Heart left ventricle (tissue), 16 donors: ENCODE measurements at regions not wholly inside any gene's neighbourhood (a gene's known extent, or its start where the extent isn't known, plus 50 kb on each side); places are given as distances from the start of the nearest gene placed in this dataset.

Source experiments
- ATAC-seq, 4 donors: fragments of 200-7000 bp; cut with Tn5 transposase; one replicate each; pipeline ENCODE4 v1.9.1; 2020 to 2022; ENCODE audit warnings: moderate library complexity in 4 of 4, mild to moderate bottlenecking in 3 of 4, moderate number of reproducible peaks in 1 of 4
- DNase-seq, 5 donors: peaks; one replicate each; pipeline ENCODE4 v3.0.0-alpha.2; 2020
- H3K27ac ChIP-seq, 12 donors: fragments of 200-600 bp; sonication (generic) in 4 of 12; one replicate each; pipeline versions ENCODE4 v1.5.0 to v1.8.0; 2016 to 2022; ENCODE audit warnings: mild to moderate bottlenecking in 2 of 12
- H3K27me3 ChIP-seq, 9 donors: fragments of 200-600 bp; sonication (generic) in 2 of 9; one replicate each; pipeline versions ENCODE4 v1.5.1 to v1.8.0; 2016 to 2022; ENCODE audit warnings: mild to moderate bottlenecking in 3 of 9
- H3K36me3 ChIP-seq, 9 donors: fragments of 200-600 bp; sonication (generic) in 2 of 9; one replicate each; pipeline versions ENCODE4 v1.5.0 to v1.8.0; 2018 to 2022; ENCODE audit warnings: mild to moderate bottlenecking in 2 of 9
- H3K4me1 ChIP-seq, 12 donors: fragments of 200-600 bp; sonication (generic) in 4 of 12; one replicate each; pipeline versions ENCODE4 v1.5.0 to v1.8.0; 2016 to 2022; ENCODE audit warnings: mild to moderate bottlenecking in 3 of 12
- H3K4me3 ChIP-seq, 12 donors: fragments of 200-600 bp; sonication (generic) in 4 of 12; one replicate each; pipeline versions ENCODE4 v1.5.0 to v1.8.0; 2017 to 2022; ENCODE audit warnings: mild to moderate bottlenecking in 9 of 12, moderate library complexity in 4 of 12
- H3K9me3 ChIP-seq, 12 donors: fragments of 200-600 bp; sonication (generic) in 4 of 12; one replicate each; pipeline versions ENCODE4 v1.5.0 to v1.8.0; 2016 to 2022; ENCODE audit warnings: mild to moderate bottlenecking in 1 of 12
- CTCF ChIP-seq, 12 donors: fragments of 200-600 bp; sonication (generic) in 4 of 12; IDR thresholded peaks; one replicate each; pipeline versions ENCODE4 v1.5.0 to v1.8.0; 2018 to 2022; ENCODE audit warnings: antibody characterized with exemption in 12 of 12, mild to moderate bottlenecking in 5 of 12
- POLR2A ChIP-seq, 2 donors: fragments of 450-650 bp; IDR thresholded peaks; one replicate each; pipeline ENCODE4 v1.6.1; 2017; ENCODE audit warnings: antibody characterized with exemption in 2 of 2, mild to moderate bottlenecking in 2 of 2, moderate library complexity in 2 of 2
- WGBS, 4 donors: extraction: QIAGEN DNeasy Blood & Tissue Kit in 2 of 4; methylation state at CpG; one replicate each; pipeline versions ENCODE4 v1.1.5 to v1.1.7; 2013 to 2018; 5-methylcytosine and 5-hydroxymethylcytosine counted together
- intact Hi-C, 10 donors: fragments of 100-400 bp; cut with DNase I; formaldehyde crosslinking; loops; one replicate each; pipeline versions ENCODE4 v1.11.1 to v1.14.2; 2022
- donor health status: ischemic (EF 13 %, LVEDD 7.1; RV severe dilation, severe dysfunction).
- donor health status: healthy with polysubstance abuse.
- donor health status: DM: no; HTN: yes; CAD: no.
- donor health status: DM: no; HTN: no; CAD: no.
- donor health status: ischemic (EF 25% LVEDD 6.9; RV normal size, moderate dysfunction).
- donor health status: ischemic (EF 25% LVEDD 5.7; RV mildly dilated, moderate dysfunction).
- donor health status: healthy.
- donor health status: DM: yes; HTN: yes; CAD: no.
- donor health status: ischemic (EF 35%, LVEDD 5.7; RV mildly dilated, moderate dysfunction).
- donor health status: nonischemic (EF 11% LVEDD 7.7; RV severe dilation, severe dysfunction).
- donor health status: DM: yes; HTN: yes; CAD: no.
- donor health status: PGD.
- donor health status: ischemic (EF 29% LVEDD 5.4; RV normal size, mild dysfunction).
- donor health status: nonischemic (EF 23%, LVEDD 6.1; RV moderate dilation, normal function).

GRCh38 chr3:181764544-181764943 lies 52.8 kb downstream of the SOX2 start:
- intact Hi-C loops = no loop called here
- Histone ChIP-seq H3K4me1 (no peaks in the 10 kb centered on the region), H3K9me3 (no peaks in the 10 kb centered on the region), H3K36me3 (no peaks in the 10 kb centered on the region), H3K27ac (no peak overlapping the region), H3K27me3 (peaks cover 0 to 13% (median 0%) of the 10 kb centered on the region in 9 donors), H3K4me3 (no peak overlapping the region)
- TF ChIP-seq POLR2A (IDR thresholded peaks at IDR 0.05) = no peak
- no peak for ATAC-seq
- WGBS, 4 donors = 82 to 83% (median 83%) methylated on average over 4 of the region's 4 CpGs
- DNase-seq = no peak

- DNase-seq (no peak), ATAC-seq (no peak)
- TF ChIP-seq POLR2A (IDR thresholded peaks at IDR 0.05) = no peak
- TF ChIP-seq CTCF (IDR thresholded peaks at IDR 0.05) = no peak
- 86 to 89% (median 89%) methylated on average over 5 of the region's 5 CpGs for WGBS, 4 donors
- Histone ChIP-seq H3K36me3 (no peaks in the 10 kb centered on the region), H3K27me3 (peaks cover 0 to 4% (median 0%) of the 10 kb centered on the region in 9 donors), H3K27ac (no peak overlapping the region), H3K4me1 (no peaks in the 10 kb centered on the region), H3K9me3 (no peaks in the 10 kb centered on the region), H3K4me3 (no peak overlapping the region)
- intact Hi-C loops = no loop called here
Observed at GRCh38 chr3:181770296-181770695, 58.6 kb downstream of the SOX2 start.

- Histone ChIP-seq H3K9me3 (no peaks in the 10 kb centered on the region), H3K4me1 (no peaks in the 10 kb centered on the region), H3K27me3 (peaks cover 0 to 4% (median 0%) of the 10 kb centered on the region in 9 donors), H3K4me3 (no peak overlapping the region), H3K27ac (no peak overlapping the region), H3K36me3 (no peaks in the 10 kb centered on the region)
- no peak for ATAC-seq
- intact Hi-C loops = no loop called here
- TF ChIP-seq CTCF (IDR thresholded peaks at IDR 0.05) = no peak
- TF ChIP-seq POLR2A (IDR thresholded peaks at IDR 0.05) = no peak
- 58 to 65% (median 64%) methylated on average over 3 of the region's 3 CpGs for WGBS, 4 donors
- DNase-seq = no peak
Observed at GRCh38 chr3:181771120-181771519, 59.4 kb downstream of the SOX2 start.

GRCh38 chr3:181772166-181772565 lies 60.4 kb downstream of the SOX2 start:
- peaks cover 0 to 4% (median 0%) of the 10 kb centered on the region in 9 donors for H3K27me3 ChIP-seq
- no peak overlapping the region for H3K4me3 ChIP-seq
- no peaks in the 10 kb centered on the region for H3K9me3 ChIP-seq
- DNase-seq (no peak), ATAC-seq (no peak)
- TF ChIP-seq CTCF (IDR thresholded peaks at IDR 0.05) (no peak), POLR2A (IDR thresholded peaks at IDR 0.05) (no peak)
- WGBS, 4 donors = 51 to 66% (median 60%) methylated on average over 2 of the region's 2 CpGs
- no peak overlapping the region for H3K27ac ChIP-seq
- no peaks in the 10 kb centered on the region for H3K36me3 ChIP-seq
- intact Hi-C loops = no loop called here
- no peaks in the 10 kb centered on the region for H3K4me1 ChIP-seq

GRCh38 chr3:181773921-181774320 lies 62.2 kb downstream of the SOX2 start:
- intact Hi-C loops = no loop called here
- no peak for ATAC-seq
- 66 to 80% (median 77%) methylated on average over 4 of the region's 4 CpGs for WGBS, 4 donors
- Histone ChIP-seq H3K4me1 (no peaks in the 10 kb centered on the region), H3K27me3 (peaks cover 0 to 4% (median 0%) of the 10 kb centered on the region in 9 donors), H3K4me3 (no peak overlapping the region), H3K9me3 (no peaks in the 10 kb centered on the region), H3K27ac (no peak overlapping the region), H3K36me3 (no peaks in the 10 kb centered on the region)
- TF ChIP-seq CTCF (IDR thresholded peaks at IDR 0.05) (no peak), POLR2A (IDR thresholded peaks at IDR 0.05) (no peak)
- no peak for DNase-seq
